Natural killer cell (primary cell): ENCODE measurements at regions not wholly inside any gene's neighbourhood (a gene's known extent, or its start where the extent isn't known, plus 50 kb on each side); places are given as distances from the start of the nearest gene placed in this dataset.

Source experiments
- ATAC-seq, 3 donors: fragments of 150-1000 bp in 2 of 3; fragments of 200-7000 bp in 1 of 3; cut with Tn5 transposase; 1 replicate in 1 of 3; 2 replicates in 2 of 3; pipeline ENCODE4 v1.10.0; 2021; ENCODE audit warnings: mild to moderate bottlenecking in 2 of 3, moderate library complexity in 2 of 3
- DNase-seq, 2 donors: peaks; one replicate each; pipeline versions ENCODE4 v3.0.0 to v3.0.0-alpha.2; 2013 to 2021; ENCODE audit warnings: mixed read lengths in 1 of 2
- H3K27ac ChIP-seq: one replicate; pipeline ENCODE4 v1.5.1; 2013; ENCODE audit warnings: mild to moderate bottlenecking, low read length
- H3K27me3 ChIP-seq: one replicate; pipeline ENCODE4 v1.6.1; 2013; ENCODE audit warnings: low read length; ENCODE audit not compliant: control insufficient read depth, insufficient read depth
- H3K36me3 ChIP-seq: one replicate; pipeline ENCODE4 v1.6.1; 2013; ENCODE audit warnings: low read length; ENCODE audit not compliant: control insufficient read depth, insufficient read depth
- H3K4me1 ChIP-seq: one replicate; pipeline ENCODE4 v1.6.1; 2013; ENCODE audit warnings: low read length; ENCODE audit not compliant: control insufficient read depth, insufficient read depth
- H3K4me3 ChIP-seq: one replicate; pipeline ENCODE4 v1.5.1; 2013; ENCODE audit warnings: low read length
- H3K9me3 ChIP-seq: one replicate; pipeline ENCODE4 v1.6.1; 2013; ENCODE audit warnings: low read length; ENCODE audit not compliant: control insufficient read depth, insufficient read depth
- H3K27ac Mint-ChIP-seq, 2 donors: one replicate each; pipeline ENCODE4 v1.8.0; 2022; ENCODE audit warnings: mild to moderate bottlenecking in 2 of 2, mixed read lengths in 2 of 2, moderate library complexity in 1 of 2
- H3K27me3 Mint-ChIP-seq, 2 donors: one replicate each; pipeline ENCODE4 v1.8.0; 2022; ENCODE audit warnings: low read depth in 2 of 2, mixed read lengths in 2 of 2
- H3K36me3 Mint-ChIP-seq: one replicate; pipeline ENCODE4 v1.8.0; 2022; ENCODE audit warnings: mixed read lengths
- H3K4me1 Mint-ChIP-seq, 2 donors: one replicate each; pipeline ENCODE4 v1.8.0; 2022; ENCODE audit warnings: mixed read lengths in 2 of 2
- H3K4me3 Mint-ChIP-seq: one replicate; pipeline ENCODE4 v1.8.0; 2022; ENCODE audit warnings: mild to moderate bottlenecking, moderate library complexity, mixed read lengths
- H3K9me3 Mint-ChIP-seq, 2 donors: one replicate each; pipeline ENCODE4 v1.8.0; 2022; ENCODE audit warnings: mixed read lengths in 2 of 2
- CTCF ChIP-seq: fragments of 200-600 bp; IDR thresholded peaks from one replicate; pipeline ENCODE4 v1.8.0; 2022; ENCODE audit warnings: antibody characterized with exemption
- WGBS: methylation state at CpG from one replicate; pipeline ENCODE4 v1.1.7; 2013; ENCODE audit warnings: missing lambda C conversion rate; ENCODE audit not compliant: insufficient coverage; 5-methylcytosine and 5-hydroxymethylcytosine counted together
- intact Hi-C: fragments of 100-400 bp; cut with micrococcal nuclease; formaldehyde crosslinking; loops from one replicate; pipeline ENCODE4 v1.14.2; 2022

- Histone ChIP-seq H3K4me3 (no peak overlapping the region), H3K4me1 (no peaks in the 10 kb centered on the region), H3K27me3 (no peaks in the 10 kb centered on the region), H3K27ac (no peak overlapping the region), H3K9me3 (no peaks in the 10 kb centered on the region), H3K36me3 (no peaks in the 10 kb centered on the region)
- no peak for TF ChIP-seq CTCF
- peaks cover 0 to under 1% of the 10 kb centered on the region in 2 donors for H3K27me3 Mint-ChIP-seq
- WGBS, result no CpG with 5 or more reads among the region's 2 CpGs
- intact Hi-C loops, result no loop called here
- ATAC-seq (no peak), DNase-seq (no peak)
- no peak overlapping the region for H3K27ac Mint-ChIP-seq
- H3K36me3 Mint-ChIP-seq, result no peaks in the 10 kb centered on the region
- no peaks in the 10 kb centered on the region for H3K9me3 Mint-ChIP-seq
- no peaks in the 10 kb centered on the region for H3K4me1 Mint-ChIP-seq
- H3K4me3 Mint-ChIP-seq, result no peak overlapping the region
Measured at GRCh38 chr21:26227130-26227529, 56.6 kb upstream of the APP start.

GRCh38 chr21:26226724-26227123 is 56.2 kb upstream of the APP start:
- no peak overlapping the region for H3K4me3 Mint-ChIP-seq
- H3K4me1 ChIP-seq, result no peaks in the 10 kb centered on the region
- H3K36me3 ChIP-seq, result no peaks in the 10 kb centered on the region
- WGBS, result 80% methylated on average over 1 of the region's 1 CpG
- intact Hi-C loops, result no loop called here
- no peak for TF ChIP-seq CTCF
- no peaks in the 10 kb centered on the region for H3K36me3 Mint-ChIP-seq
- no peak for DNase-seq
- no peaks in the 10 kb centered on the region for H3K9me3 Mint-ChIP-seq
- no peaks in the 10 kb centered on the region for H3K27me3 Mint-ChIP-seq
- H3K27me3 ChIP-seq, result no peaks in the 10 kb centered on the region
- no peak for ATAC-seq
- H3K4me1 Mint-ChIP-seq, result no peaks in the 10 kb centered on the region
- no peak overlapping the region for H3K27ac Mint-ChIP-seq
- no peak overlapping the region for H3K27ac ChIP-seq
- H3K4me3 ChIP-seq, result no peak overlapping the region
- no peaks in the 10 kb centered on the region for H3K9me3 ChIP-seq

- no peak overlapping the region for H3K27ac ChIP-seq
- WGBS, result 93% methylated on average over 2 of the region's 2 CpGs
- intact Hi-C loops, result no loop called here
- no peak for TF ChIP-seq CTCF
- H3K9me3 Mint-ChIP-seq, result peaks cover 0 to 4% of the 10 kb centered on the region in 2 donors
- DNase-seq (no peak), ATAC-seq (no peak)
- no peaks in the 10 kb centered on the region for H3K9me3 ChIP-seq
- no peaks in the 10 kb centered on the region for H3K4me1 ChIP-seq
- H3K36me3 ChIP-seq, result no peaks in the 10 kb centered on the region
- H3K27me3 Mint-ChIP-seq, result no peaks in the 10 kb centered on the region
- no peaks in the 10 kb centered on the region for H3K27me3 ChIP-seq
- H3K4me3 ChIP-seq, result no peak overlapping the region
- H3K36me3 Mint-ChIP-seq, result no peaks in the 10 kb centered on the region
- no peak overlapping the region for H3K4me3 Mint-ChIP-seq
- no peaks in the 10 kb centered on the region for H3K4me1 Mint-ChIP-seq
- no peak overlapping the region for H3K27ac Mint-ChIP-seq
Measured at GRCh38 chr21:26225046-26225445, 54.5 kb upstream of the APP start.

- H3K4me1 ChIP-seq, result no peaks in the 10 kb centered on the region
- no peaks in the 10 kb centered on the region for H3K36me3 ChIP-seq
- H3K36me3 Mint-ChIP-seq, result no peaks in the 10 kb centered on the region
- peaks cover 0 to 6% of the 10 kb centered on the region in 2 donors for H3K9me3 Mint-ChIP-seq
- ATAC-seq (no peak), DNase-seq (no peak)
- H3K4me3 ChIP-seq, result no peak overlapping the region
- H3K27ac ChIP-seq, result no peak overlapping the region
- H3K27me3 ChIP-seq, result no peaks in the 10 kb centered on the region
- no peak for TF ChIP-seq CTCF
- H3K4me1 Mint-ChIP-seq, result no peaks in the 10 kb centered on the region
- no peak overlapping the region for H3K4me3 Mint-ChIP-seq
- intact Hi-C loops, result no loop called here
- H3K27me3 Mint-ChIP-seq, result no peaks in the 10 kb centered on the region
- WGBS, result 100% methylated on average over 1 of the region's 2 CpGs
- H3K9me3 ChIP-seq, result no peaks in the 10 kb centered on the region
- H3K27ac Mint-ChIP-seq, result no peak overlapping the region
Measured at GRCh38 chr21:26224366-26224765, 53.8 kb upstream of the APP start.
